Choroid plexus epithelial cell (primary cell): ENCODE measurements at regions not wholly inside any gene's neighbourhood (a gene's known extent, or its start where the extent isn't known, plus 50 kb on each side); places are given as distances from the start of the nearest gene placed in this dataset.

ENCODE experiments used
- DNase-seq: peaks from one replicate; pipeline ENCODE4 v3.0.0-alpha.2; 2010; ENCODE audit warnings: low read depth
- H3K4me3 ChIP-seq: 2 replicates; pipeline ENCODE4 v1.5.1; 2011; ENCODE audit warnings: low read depth, mild to moderate bottlenecking, control low read depth, low read length, moderate library complexity
- TF ChIP-seq, protein P1 (sequence below): conservative IDR thresholded peaks from 2 replicates; pipeline ENCODE4 v1.5.1; 2011; ENCODE audit warnings: low read depth, mild to moderate bottlenecking, control low read depth, inconsistent platforms, low read length, moderate library complexity

DNA sequence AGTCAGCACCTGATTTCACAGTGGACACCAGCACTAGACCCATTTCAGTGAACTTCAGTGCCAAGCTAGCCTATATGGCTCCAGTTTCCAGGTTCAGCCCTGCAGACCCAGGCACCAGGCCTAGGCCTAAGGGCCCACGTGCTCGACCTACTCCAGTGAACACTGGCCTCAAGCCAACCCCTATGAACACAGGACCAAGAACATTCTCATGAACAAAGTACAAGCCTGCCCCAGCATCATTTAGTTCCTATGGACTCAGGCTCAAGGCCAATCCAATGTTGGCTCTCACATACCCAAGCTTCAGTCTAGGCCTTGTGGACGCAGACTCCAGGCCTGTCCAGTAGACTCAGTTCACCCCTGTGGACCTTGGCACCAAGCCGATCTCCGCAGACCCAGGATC lies 385.5 kb downstream of the DHX35 start:
- DNase-seq: no peak
- no peak overlapping the region for H3K4me3 ChIP-seq
- TF ChIP-seq, protein P1, sequence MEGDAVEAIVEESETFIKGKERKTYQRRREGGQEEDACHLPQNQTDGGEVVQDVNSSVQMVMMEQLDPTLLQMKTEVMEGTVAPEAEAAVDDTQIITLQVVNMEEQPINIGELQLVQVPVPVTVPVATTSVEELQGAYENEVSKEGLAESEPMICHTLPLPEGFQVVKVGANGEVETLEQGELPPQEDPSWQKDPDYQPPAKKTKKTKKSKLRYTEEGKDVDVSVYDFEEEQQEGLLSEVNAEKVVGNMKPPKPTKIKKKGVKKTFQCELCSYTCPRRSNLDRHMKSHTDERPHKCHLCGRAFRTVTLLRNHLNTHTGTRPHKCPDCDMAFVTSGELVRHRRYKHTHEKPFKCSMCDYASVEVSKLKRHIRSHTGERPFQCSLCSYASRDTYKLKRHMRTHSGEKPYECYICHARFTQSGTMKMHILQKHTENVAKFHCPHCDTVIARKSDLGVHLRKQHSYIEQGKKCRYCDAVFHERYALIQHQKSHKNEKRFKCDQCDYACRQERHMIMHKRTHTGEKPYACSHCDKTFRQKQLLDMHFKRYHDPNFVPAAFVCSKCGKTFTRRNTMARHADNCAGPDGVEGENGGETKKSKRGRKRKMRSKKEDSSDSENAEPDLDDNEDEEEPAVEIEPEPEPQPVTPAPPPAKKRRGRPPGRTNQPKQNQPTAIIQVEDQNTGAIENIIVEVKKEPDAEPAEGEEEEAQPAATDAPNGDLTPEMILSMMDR: no peak

DNA sequence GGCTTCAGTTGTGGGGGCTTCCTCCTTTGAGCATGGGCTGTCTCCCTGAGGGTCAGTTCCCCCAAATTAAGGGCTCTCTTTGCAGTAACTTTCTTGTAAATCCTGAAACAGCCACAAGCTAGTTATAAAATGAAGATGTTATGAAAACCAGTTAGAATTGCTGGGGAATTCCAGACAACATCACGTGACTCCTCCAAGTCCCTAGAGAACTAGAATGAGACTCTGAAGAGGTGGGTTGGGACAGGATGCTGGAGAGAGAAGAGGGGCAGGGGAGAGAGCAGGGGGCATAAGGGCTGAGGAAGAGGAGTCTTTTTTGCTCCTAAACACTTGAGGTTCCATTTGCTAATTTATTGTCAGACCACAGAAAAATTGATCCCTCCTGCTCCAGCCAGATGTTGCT lies 380.3 kb downstream of the DHX35 start:
- H3K4me3 ChIP-seq: no peak overlapping the region

DNA sequence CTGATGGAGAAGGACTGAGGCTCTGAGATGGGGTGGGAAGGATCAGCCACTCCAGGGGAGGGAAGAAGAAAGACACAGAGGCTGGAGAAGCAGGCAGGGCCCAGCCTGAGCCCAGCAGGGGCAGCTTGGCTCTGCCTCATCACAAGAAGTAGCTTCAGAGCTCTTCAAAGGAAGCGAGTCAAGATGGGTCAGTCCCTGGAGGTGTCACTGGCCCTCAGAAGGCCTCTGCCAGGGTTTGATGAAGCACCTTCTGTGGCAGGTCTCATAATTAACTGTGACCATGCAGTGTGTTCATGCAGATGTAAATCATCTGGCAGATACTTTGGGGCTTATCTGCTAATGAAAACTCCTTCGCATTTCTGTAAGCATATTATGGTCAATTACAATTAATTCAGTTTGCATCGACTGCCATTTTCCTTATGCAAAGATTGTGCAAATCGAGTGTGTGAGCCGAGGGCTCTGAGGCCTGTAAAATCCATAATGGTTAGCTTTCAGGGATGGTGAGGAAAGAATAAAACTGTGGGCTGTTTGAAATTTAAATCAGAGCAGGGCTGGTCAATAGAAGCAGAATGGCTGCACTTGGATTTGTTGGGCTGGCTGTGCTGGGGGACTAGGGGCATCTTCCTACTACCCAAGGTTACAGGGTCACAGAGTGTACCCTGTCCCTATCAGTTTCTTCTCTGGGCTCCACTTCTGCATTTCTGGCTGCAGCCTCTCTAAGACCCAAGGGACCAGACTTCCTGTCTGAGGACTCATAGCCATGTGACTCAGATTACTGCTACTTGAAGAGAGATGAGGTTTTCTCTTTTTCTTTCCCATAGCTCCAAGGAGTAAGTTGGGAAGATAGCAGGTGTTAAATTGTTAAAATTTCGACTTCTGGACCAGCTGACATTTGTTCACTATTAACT lies 376.6 kb downstream of the DHX35 start:
- DNase-seq: peak; percentile 1
- TF ChIP-seq, protein P1: no peak
- H3K4me3 ChIP-seq: no peak overlapping the region

More for the DNA sequence above, 380.3 kb downstream of the DHX35 start:
- DNase-seq: no peak
- TF ChIP-seq, protein P1: no peak

DNA sequence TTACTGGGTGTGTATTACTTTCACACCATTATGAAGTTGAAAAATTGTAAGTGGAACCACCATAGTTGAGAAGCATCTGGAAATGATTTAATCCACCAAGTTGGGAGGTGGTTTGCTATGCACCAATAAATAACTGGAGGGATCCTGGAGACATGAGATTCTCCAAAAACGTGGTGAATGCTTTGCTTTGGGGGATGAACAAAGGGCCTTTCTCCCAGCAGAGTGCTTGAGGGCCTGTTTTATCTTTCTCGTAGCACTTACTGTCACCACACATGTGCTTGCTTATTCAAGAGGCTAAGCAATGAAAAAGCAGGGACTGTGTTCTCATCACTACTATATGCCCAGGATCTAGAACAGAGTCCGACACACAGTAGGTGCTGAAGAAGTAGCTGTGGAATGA lies 371.1 kb downstream of the DHX35 start:
- TF ChIP-seq, protein P1: no peak
- no peak for DNase-seq
- no peak overlapping the region for H3K4me3 ChIP-seq

DNA sequence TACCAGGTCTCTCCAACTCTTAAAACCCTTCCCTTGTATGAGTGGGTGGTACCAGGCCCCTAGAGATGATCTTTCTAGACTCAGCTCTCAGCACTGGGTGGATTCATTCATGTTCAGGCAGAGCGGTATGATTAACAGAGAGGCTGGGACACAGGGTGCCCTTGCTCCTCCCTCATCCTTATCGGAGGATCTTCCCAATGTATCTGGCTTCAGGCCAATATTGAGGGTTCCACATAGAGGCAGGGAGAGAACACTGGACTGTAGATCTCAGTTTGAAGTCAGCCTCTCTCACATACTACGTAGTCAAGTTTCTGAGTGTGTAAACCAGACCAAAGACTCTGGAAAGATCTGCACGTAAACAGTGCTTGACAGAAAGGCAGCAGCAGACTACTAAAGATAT lies 366.2 kb downstream of the DHX35 start:
- TF ChIP-seq, protein P1: no peak
- DNase-seq: no peak
- no peak overlapping the region for H3K4me3 ChIP-seq

DNA sequence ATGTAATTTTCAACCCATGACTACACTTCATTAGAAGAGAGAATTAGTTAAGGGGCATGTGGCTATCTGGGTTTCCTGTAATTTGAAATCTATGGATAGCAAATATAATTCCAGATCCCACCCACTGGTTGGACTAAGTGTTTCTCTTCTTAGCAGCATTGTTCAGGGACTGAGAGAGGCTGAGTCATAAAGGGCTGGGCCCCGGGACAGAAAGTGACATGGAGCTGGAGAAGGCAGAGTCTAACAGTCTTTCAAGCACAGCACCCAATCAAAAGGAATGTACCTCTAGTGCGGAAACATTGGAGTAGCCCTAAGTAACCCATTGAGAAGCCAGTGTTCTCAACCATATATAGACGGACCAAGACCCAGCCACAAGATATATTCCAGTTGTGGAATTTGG lies 363.9 kb downstream of the DHX35 start:
- TF ChIP-seq, protein P1: no peak

DNA sequence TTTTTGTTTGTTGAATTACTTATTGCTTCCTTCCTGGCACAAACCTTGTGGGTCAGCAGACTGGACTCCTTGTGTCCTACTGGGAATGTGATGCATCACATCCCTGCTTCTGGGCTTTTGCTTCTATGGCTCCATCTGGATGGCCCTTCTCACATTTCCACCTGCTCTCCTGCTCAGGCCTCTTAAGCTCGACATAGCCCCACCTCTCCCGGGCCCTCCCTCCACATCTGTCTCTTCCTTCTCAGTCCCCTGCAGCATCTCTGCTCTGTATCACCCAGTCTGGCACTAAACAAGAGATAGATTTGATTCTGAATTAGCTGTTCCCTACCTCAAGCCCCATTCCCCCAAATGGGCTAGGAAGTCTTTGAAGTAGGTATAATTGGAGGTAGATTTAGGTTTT lies 356.8 kb downstream of the DHX35 start:
- TF ChIP-seq, protein P1: no peak
- no peak overlapping the region for H3K4me3 ChIP-seq
- DNase-seq: no peak

More for the DNA sequence above, 363.9 kb downstream of the DHX35 start:
- H3K4me3 ChIP-seq: no peak overlapping the region
- no peak for DNase-seq
